GM12878 (cell line): ENCODE measurements at regions not wholly inside any gene's neighbourhood (a gene's known extent, or its start where the extent isn't known, plus 50 kb on each side); places are given as distances from the start of the nearest gene placed in this dataset.

Experiments used
- FOS ChIP-seq: IDR thresholded peaks from 3 replicates; pipeline ENCODE4 v1.6.1; 2011; ENCODE audit warnings: borderline replicate concordance; ENCODE audit not compliant: insufficient read length; ENCODE audit errors: extremely low read depth
- RB1 ChIP-seq: fragments of 450-650 bp; formaldehyde crosslinking; IDR thresholded peaks from 2 replicates; pipeline ENCODE4 v1.6.1; 2017; ENCODE audit warnings: mild to moderate bottlenecking, borderline replicate concordance
- TF ChIP-seq, protein P1 (sequence below): fragments of 450-650 bp; formaldehyde crosslinking; IDR thresholded peaks from 2 replicates; pipeline ENCODE4 v1.5.0; 2022; ENCODE audit warnings: mild to moderate bottlenecking, missing genetic modification characterization
- TF ChIP-seq, protein P2 (sequence below), 3 experiments: IDR thresholded peaks in 2 of 3; conservative IDR thresholded peaks in 1 of 3; 2 replicates each; pipeline ENCODE4 v1.5.1; 2011; ENCODE audit warnings: low read depth in 3 of 3, low read length in 3 of 3, mild to moderate bottlenecking in 3 of 3, control low read depth in 2 of 3, moderate library complexity in 2 of 3, inconsistent platforms in 1 of 3, mixed read lengths in 1 of 3; ENCODE audit not compliant: control insufficient read depth in 2 of 3, insufficient read depth in 1 of 3; ENCODE audit errors: extremely low read depth in 1 of 3

DNA sequence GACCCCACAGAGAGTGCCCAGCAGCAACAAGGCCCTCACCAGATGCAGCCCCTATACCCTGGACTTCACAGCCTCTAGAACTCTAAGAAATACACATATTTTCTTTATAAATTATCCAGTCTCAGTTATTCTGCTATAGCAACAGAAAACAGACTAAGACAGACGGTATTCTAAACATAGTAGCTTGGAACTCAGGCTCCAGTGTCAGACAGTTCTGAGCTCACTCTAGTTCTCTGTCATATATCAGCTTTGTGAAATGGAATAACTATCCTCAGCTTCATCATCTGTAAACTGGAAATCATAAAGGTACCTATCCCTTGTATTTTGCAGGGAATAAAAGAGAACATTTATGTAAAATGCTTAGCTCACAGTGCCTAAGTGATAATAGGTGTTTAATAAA is 127.4 kb downstream of the GLUL start:
- TF ChIP-seq RB1 (no peak), FOS (no peak)
- TF ChIP-seq, protein P1, sequence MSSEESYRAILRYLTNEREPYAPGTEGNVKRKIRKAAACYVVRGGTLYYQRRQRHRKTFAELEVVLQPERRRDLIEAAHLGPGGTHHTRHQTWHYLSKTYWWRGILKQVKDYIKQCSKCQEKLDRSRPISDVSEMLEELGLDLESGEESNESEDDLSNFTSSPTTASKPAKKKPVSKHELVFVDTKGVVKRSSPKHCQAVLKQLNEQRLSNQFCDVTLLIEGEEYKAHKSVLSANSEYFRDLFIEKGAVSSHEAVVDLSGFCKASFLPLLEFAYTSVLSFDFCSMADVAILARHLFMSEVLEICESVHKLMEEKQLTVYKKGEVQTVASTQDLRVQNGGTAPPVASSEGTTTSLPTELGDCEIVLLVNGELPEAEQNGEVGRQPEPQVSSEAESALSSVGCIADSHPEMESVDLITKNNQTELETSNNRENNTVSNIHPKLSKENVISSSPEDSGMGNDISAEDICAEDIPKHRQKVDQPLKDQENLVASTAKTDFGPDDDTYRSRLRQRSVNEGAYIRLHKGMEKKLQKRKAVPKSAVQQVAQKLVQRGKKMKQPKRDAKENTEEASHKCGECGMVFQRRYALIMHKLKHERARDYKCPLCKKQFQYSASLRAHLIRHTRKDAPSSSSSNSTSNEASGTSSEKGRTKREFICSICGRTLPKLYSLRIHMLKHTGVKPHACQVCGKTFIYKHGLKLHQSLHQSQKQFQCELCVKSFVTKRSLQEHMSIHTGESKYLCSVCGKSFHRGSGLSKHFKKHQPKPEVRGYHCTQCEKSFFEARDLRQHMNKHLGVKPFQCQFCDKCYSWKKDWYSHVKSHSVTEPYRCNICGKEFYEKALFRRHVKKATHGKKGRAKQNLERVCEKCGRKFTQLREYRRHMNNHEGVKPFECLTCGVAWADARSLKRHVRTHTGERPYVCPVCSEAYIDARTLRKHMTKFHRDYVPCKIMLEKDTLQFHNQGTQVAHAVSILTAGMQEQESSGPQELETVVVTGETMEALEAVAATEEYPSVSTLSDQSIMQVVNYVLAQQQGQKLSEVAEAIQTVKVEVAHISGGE, result no peak
- TF ChIP-seq, protein P2, sequence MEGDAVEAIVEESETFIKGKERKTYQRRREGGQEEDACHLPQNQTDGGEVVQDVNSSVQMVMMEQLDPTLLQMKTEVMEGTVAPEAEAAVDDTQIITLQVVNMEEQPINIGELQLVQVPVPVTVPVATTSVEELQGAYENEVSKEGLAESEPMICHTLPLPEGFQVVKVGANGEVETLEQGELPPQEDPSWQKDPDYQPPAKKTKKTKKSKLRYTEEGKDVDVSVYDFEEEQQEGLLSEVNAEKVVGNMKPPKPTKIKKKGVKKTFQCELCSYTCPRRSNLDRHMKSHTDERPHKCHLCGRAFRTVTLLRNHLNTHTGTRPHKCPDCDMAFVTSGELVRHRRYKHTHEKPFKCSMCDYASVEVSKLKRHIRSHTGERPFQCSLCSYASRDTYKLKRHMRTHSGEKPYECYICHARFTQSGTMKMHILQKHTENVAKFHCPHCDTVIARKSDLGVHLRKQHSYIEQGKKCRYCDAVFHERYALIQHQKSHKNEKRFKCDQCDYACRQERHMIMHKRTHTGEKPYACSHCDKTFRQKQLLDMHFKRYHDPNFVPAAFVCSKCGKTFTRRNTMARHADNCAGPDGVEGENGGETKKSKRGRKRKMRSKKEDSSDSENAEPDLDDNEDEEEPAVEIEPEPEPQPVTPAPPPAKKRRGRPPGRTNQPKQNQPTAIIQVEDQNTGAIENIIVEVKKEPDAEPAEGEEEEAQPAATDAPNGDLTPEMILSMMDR (IDR thresholded peaks at IDR 0.05 in 2 of 3, conservative IDR thresholded peaks at IDR 0.05 in 1 of 3; ENCODE audit: control insufficient read depth in 2 of 3, extremely low read depth in 1 of 3, insufficient read depth in 1 of 3, low read depth in 3 of 3, low read length in 3 of 3), result no peak
